Vagina (tissue), 2 donors: ENCODE measurements at regions not wholly inside any gene's neighbourhood (a gene's known extent, or its start where the extent isn't known, plus 50 kb on each side); places are given as distances from the start of the nearest gene placed in this dataset.

Experiments used
- DNase-seq, 2 donors: peaks; one replicate each; pipeline ENCODE4 v3.0.0-alpha.2; 2017; ENCODE audit errors: extremely low spot score in 2 of 2
- H3K27ac ChIP-seq: fragments of 200-600 bp; sonication (generic); one replicate; pipeline ENCODE4 v1.5.1; 2019
- H3K27me3 ChIP-seq: fragments of 200-600 bp; sonication (generic); one replicate; pipeline ENCODE4 v1.5.1; 2019
- H3K36me3 ChIP-seq, 2 donors: fragments of 200-600 bp; sonication (generic); one replicate each; pipeline ENCODE4 v1.5.1; 2017 to 2019
- H3K4me1 ChIP-seq: fragments of 200-600 bp; sonication (generic); one replicate; pipeline ENCODE4 v1.5.1; 2019
- H3K4me3 ChIP-seq, 2 donors: fragments of 200-600 bp; sonication (generic); 1 replicate in 1 of 2; 2 replicates in 1 of 2; pipeline ENCODE4 v1.5.1; 2016 to 2019
- H3K9me3 ChIP-seq: fragments of 200-600 bp; sonication (generic); one replicate; pipeline ENCODE4 v1.5.1; 2019
- CTCF ChIP-seq, 3 experiments: fragments of 450-650 bp in 2 of 3; fragments of 200-600 bp in 1 of 3; sonication (generic) in 1 of 3; IDR thresholded peaks; one replicate each; pipeline ENCODE4 v1.5.1; 2017 to 2019; ENCODE audit warnings: antibody characterized with exemption in 3 of 3, mild to moderate bottlenecking in 2 of 3, moderate library complexity in 2 of 3
- POLR2A ChIP-seq, 2 donors: fragments of 450-650 bp; IDR thresholded peaks; one replicate each; pipeline ENCODE4 v1.6.1; 2017; ENCODE audit warnings: antibody characterized with exemption in 2 of 2, mild to moderate bottlenecking in 2 of 2, moderate library complexity in 2 of 2
- POLR2AphosphoS5 ChIP-seq, 2 donors: sonication (generic); formaldehyde crosslinking; IDR thresholded peaks; one replicate each; pipeline ENCODE4 v1.9.0; 2017; ENCODE audit warnings: antibody characterized with exemption in 2 of 2, mild to moderate bottlenecking in 2 of 2, low read depth in 1 of 2; ENCODE audit not compliant: insufficient read depth in 1 of 2
- intact Hi-C: fragments of 100-400 bp; cut with DNase I; formaldehyde crosslinking; loops from one replicate; pipeline ENCODE4 v1.15.1; 2023

GRCh38 chr7:13327669-13328068 lies 640.2 kb downstream of the ARL4A start:
- intact Hi-C loops, result no loop called here
- H3K4me1 ChIP-seq, result no peaks in the 10 kb centered on the region
- no peak overlapping the region for H3K4me3 ChIP-seq
- TF ChIP-seq POLR2AphosphoS5 (IDR thresholded peaks at IDR 0.05; ENCODE audit: insufficient read depth in 1 of 2, low read depth in 1 of 2) (no peak), POLR2A (IDR thresholded peaks at IDR 0.05) (no peak), CTCF (IDR thresholded peaks at IDR 0.05) (no peak)
- no peaks in the 10 kb centered on the region for H3K36me3 ChIP-seq
- no peak overlapping the region for H3K27ac ChIP-seq
- no peak for DNase-seq
- H3K27me3 ChIP-seq, result no peaks in the 10 kb centered on the region
- no peaks in the 10 kb centered on the region for H3K9me3 ChIP-seq

- no peak for DNase-seq
- H3K9me3 ChIP-seq, result no peaks in the 10 kb centered on the region
- no peaks in the 10 kb centered on the region for H3K4me1 ChIP-seq
- H3K27ac ChIP-seq, result no peak overlapping the region
- no peak for TF ChIP-seq CTCF (IDR thresholded peaks at IDR 0.05)
- no peak for TF ChIP-seq POLR2A (IDR thresholded peaks at IDR 0.05)
- no peak for TF ChIP-seq POLR2AphosphoS5 (IDR thresholded peaks at IDR 0.05; ENCODE audit: insufficient read depth in 1 of 2, low read depth in 1 of 2)
- intact Hi-C loops, result no loop called here
- H3K4me3 ChIP-seq, result no peak overlapping the region
- no peaks in the 10 kb centered on the region for H3K27me3 ChIP-seq
- no peaks in the 10 kb centered on the region for H3K36me3 ChIP-seq
These were observed 645.9 kb downstream of the ARL4A start for GRCh38 chr7:13333371-13333770.

- H3K36me3 ChIP-seq, result no peaks in the 10 kb centered on the region
- no peaks in the 10 kb centered on the region for H3K9me3 ChIP-seq
- H3K4me3 ChIP-seq, result no peak overlapping the region
- intact Hi-C loops, result no loop called here
- H3K27me3 ChIP-seq, result no peaks in the 10 kb centered on the region
- TF ChIP-seq POLR2A (IDR thresholded peaks at IDR 0.05), result no peak
- TF ChIP-seq CTCF (IDR thresholded peaks at IDR 0.05), result no peak
- TF ChIP-seq POLR2AphosphoS5 (IDR thresholded peaks at IDR 0.05; ENCODE audit: insufficient read depth in 1 of 2, low read depth in 1 of 2), result no peak
- no peak for DNase-seq
- no peak overlapping the region for H3K27ac ChIP-seq
- no peaks in the 10 kb centered on the region for H3K4me1 ChIP-seq
These were observed 648.8 kb downstream of the ARL4A start for GRCh38 chr7:13336227-13336626.

- no peak overlapping the region for H3K27ac ChIP-seq
- no peak for DNase-seq
- H3K4me3 ChIP-seq, result no peak overlapping the region
- no peaks in the 10 kb centered on the region for H3K36me3 ChIP-seq
- H3K4me1 ChIP-seq, result no peaks in the 10 kb centered on the region
- TF ChIP-seq POLR2A (IDR thresholded peaks at IDR 0.05) (no peak), POLR2AphosphoS5 (IDR thresholded peaks at IDR 0.05; ENCODE audit: insufficient read depth in 1 of 2, low read depth in 1 of 2) (no peak), CTCF (IDR thresholded peaks at IDR 0.05) (no peak)
- no peaks in the 10 kb centered on the region for H3K27me3 ChIP-seq
- no peaks in the 10 kb centered on the region for H3K9me3 ChIP-seq
- intact Hi-C loops, result no loop called here
These were observed 636.8 kb downstream of the ETV1 start for GRCh38 chr7:13352677-13353076.

- no peaks in the 10 kb centered on the region for H3K36me3 ChIP-seq
- DNase-seq, result no peak
- TF ChIP-seq CTCF (IDR thresholded peaks at IDR 0.05) (no peak), POLR2A (IDR thresholded peaks at IDR 0.05) (no peak), POLR2AphosphoS5 (IDR thresholded peaks at IDR 0.05; ENCODE audit: insufficient read depth in 1 of 2, low read depth in 1 of 2) (no peak)
- H3K4me1 ChIP-seq, result no peaks in the 10 kb centered on the region
- no peak overlapping the region for H3K27ac ChIP-seq
- no peak overlapping the region for H3K4me3 ChIP-seq
- intact Hi-C loops, result no loop called here
- no peaks in the 10 kb centered on the region for H3K27me3 ChIP-seq
- H3K9me3 ChIP-seq, result no peaks in the 10 kb centered on the region
These were observed 629.8 kb downstream of the ETV1 start for GRCh38 chr7:13359656-13360055.
